ENCODE measurements at regions not wholly inside any gene's neighbourhood (a gene's known extent, or its start where the extent isn't known, plus 50 kb on each side); places are given as distances from the start of the nearest gene placed in this dataset.

DNA sequence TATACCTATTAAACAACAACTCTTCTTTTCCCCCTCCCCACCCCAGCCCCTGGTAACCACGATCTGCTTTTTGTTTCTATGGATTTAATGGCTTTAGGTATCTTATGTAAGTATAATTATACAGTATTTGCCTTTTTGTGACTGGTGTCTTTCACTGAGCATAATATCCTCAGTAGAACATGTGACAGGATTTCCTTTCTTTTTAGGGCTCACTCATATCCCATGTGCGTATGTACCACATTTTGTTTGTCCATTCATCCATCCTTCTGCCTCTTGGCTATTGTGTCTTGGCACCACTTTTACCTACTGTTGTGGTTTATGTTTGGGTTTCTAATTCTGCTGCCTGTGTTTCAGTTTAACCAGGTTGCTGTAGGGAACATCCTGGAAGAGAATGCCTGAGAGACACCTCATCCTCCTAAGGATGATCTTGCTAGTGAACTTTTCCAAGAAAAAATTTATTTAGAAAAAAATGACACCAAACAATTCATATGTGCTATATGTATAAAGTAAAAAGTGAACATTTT, 77.6 kb upstream of the SESN3 start (continued):
- TF ChIP-seq, protein P1, sequence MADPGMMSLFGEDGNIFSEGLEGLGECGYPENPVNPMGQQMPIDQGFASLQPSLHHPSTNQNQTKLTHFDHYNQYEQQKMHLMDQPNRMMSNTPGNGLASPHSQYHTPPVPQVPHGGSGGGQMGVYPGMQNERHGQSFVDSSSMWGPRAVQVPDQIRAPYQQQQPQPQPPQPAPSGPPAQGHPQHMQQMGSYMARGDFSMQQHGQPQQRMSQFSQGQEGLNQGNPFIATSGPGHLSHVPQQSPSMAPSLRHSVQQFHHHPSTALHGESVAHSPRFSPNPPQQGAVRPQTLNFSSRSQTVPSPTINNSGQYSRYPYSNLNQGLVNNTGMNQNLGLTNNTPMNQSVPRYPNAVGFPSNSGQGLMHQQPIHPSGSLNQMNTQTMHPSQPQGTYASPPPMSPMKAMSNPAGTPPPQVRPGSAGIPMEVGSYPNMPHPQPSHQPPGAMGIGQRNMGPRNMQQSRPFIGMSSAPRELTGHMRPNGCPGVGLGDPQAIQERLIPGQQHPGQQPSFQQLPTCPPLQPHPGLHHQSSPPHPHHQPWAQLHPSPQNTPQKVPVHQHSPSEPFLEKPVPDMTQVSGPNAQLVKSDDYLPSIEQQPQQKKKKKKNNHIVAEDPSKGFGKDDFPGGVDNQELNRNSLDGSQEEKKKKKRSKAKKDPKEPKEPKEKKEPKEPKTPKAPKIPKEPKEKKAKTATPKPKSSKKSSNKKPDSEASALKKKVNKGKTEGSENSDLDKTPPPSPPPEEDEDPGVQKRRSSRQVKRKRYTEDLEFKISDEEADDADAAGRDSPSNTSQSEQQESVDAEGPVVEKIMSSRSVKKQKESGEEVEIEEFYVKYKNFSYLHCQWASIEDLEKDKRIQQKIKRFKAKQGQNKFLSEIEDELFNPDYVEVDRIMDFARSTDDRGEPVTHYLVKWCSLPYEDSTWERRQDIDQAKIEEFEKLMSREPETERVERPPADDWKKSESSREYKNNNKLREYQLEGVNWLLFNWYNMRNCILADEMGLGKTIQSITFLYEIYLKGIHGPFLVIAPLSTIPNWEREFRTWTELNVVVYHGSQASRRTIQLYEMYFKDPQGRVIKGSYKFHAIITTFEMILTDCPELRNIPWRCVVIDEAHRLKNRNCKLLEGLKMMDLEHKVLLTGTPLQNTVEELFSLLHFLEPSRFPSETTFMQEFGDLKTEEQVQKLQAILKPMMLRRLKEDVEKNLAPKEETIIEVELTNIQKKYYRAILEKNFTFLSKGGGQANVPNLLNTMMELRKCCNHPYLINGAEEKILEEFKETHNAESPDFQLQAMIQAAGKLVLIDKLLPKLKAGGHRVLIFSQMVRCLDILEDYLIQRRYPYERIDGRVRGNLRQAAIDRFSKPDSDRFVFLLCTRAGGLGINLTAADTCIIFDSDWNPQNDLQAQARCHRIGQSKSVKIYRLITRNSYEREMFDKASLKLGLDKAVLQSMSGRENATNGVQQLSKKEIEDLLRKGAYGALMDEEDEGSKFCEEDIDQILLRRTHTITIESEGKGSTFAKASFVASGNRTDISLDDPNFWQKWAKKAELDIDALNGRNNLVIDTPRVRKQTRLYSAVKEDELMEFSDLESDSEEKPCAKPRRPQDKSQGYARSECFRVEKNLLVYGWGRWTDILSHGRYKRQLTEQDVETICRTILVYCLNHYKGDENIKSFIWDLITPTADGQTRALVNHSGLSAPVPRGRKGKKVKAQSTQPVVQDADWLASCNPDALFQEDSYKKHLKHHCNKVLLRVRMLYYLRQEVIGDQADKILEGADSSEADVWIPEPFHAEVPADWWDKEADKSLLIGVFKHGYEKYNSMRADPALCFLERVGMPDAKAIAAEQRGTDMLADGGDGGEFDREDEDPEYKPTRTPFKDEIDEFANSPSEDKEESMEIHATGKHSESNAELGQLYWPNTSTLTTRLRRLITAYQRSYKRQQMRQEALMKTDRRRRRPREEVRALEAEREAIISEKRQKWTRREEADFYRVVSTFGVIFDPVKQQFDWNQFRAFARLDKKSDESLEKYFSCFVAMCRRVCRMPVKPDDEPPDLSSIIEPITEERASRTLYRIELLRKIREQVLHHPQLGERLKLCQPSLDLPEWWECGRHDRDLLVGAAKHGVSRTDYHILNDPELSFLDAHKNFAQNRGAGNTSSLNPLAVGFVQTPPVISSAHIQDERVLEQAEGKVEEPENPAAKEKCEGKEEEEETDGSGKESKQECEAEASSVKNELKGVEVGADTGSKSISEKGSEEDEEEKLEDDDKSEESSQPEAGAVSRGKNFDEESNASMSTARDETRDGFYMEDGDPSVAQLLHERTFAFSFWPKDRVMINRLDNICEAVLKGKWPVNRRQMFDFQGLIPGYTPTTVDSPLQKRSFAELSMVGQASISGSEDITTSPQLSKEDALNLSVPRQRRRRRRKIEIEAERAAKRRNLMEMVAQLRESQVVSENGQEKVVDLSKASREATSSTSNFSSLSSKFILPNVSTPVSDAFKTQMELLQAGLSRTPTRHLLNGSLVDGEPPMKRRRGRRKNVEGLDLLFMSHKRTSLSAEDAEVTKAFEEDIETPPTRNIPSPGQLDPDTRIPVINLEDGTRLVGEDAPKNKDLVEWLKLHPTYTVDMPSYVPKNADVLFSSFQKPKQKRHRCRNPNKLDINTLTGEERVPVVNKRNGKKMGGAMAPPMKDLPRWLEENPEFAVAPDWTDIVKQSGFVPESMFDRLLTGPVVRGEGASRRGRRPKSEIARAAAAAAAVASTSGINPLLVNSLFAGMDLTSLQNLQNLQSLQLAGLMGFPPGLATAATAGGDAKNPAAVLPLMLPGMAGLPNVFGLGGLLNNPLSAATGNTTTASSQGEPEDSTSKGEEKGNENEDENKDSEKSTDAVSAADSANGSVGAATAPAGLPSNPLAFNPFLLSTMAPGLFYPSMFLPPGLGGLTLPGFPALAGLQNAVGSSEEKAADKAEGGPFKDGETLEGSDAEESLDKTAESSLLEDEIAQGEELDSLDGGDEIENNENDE (IDR thresholded peaks at IDR 0.05; ENCODE audit: insufficient replicate concordance, low read length): no peak
- TF ChIP-seq NANOG (IDR thresholded peaks at IDR 0.05; ENCODE audit: insufficient read depth, low read depth, low read length, poor library complexity, severe bottlenecking): no peak
- no peak for TF ChIP-seq ZNF274 (IDR thresholded peaks at IDR 0.05; ENCODE audit: borderline replicate concordance, extremely low read depth, low read length)
- no peak for TF ChIP-seq RFX5 (IDR thresholded peaks at IDR 0.05; ENCODE audit: borderline replicate concordance, low read depth, low read length)
